OCI-LY1 (cell line): ENCODE measurements at regions not wholly inside any gene's neighbourhood (a gene's known extent, or its start where the extent isn't known, plus 50 kb on each side); places are given as distances from the start of the nearest gene placed in this dataset.

Source experiments
- H2AFZ ChIP-seq: fragments of 200-600 bp; sonication (generic), shearing (Covaris generic); 2 replicates; pipeline ENCODE4 v1.6.0; 2014; ENCODE audit warnings: antibody characterized with exemption, mild to moderate bottlenecking, low read length
- H3F3A ChIP-seq: fragments of 200-600 bp; sonication (generic), shearing (Covaris generic); 2 replicates; pipeline ENCODE4 v1.6.0; 2014; ENCODE audit warnings: mild to moderate bottlenecking, antibody characterized with exemption, low read length, moderate library complexity; ENCODE audit not compliant: insufficient read depth
- H3K27ac ChIP-seq: fragments of 200-600 bp; sonication (generic); 2 replicates; pipeline ENCODE4 v1.5.1; 2014; ENCODE audit warnings: low read length, mixed run types, mild to moderate bottlenecking, low read depth; ENCODE audit not compliant: poor library complexity, severe bottlenecking
- H3K27me3 ChIP-seq: fragments of 200-600 bp; sonication (generic); 2 replicates; pipeline ENCODE4 v1.6.0; 2014; ENCODE audit warnings: antibody characterized with exemption, mild to moderate bottlenecking, low read length, moderate library complexity; ENCODE audit not compliant: insufficient read depth
- H3K36me3 ChIP-seq: fragments of 200-600 bp; sonication (generic); 2 replicates; pipeline ENCODE4 v1.6.1; 2014; ENCODE audit warnings: mild to moderate bottlenecking, antibody characterized with exemption, low read length, moderate library complexity, mixed read lengths; ENCODE audit not compliant: insufficient read depth
- H3K4me1 ChIP-seq: fragments of 200-600 bp; sonication (generic); 2 replicates; pipeline ENCODE4 v1.5.1; 2014; ENCODE audit warnings: mild to moderate bottlenecking, low read length, moderate library complexity; ENCODE audit not compliant: insufficient read depth, severe bottlenecking
- H3K4me2 ChIP-seq: fragments of 200-600 bp; sonication (generic), shearing (Covaris generic); 2 replicates; pipeline ENCODE4 v1.6.1; 2014; ENCODE audit warnings: low read length
- H3K4me3 ChIP-seq: fragments of 200-600 bp; sonication (generic); 2 replicates; pipeline ENCODE4 v1.5.1; 2014; ENCODE audit warnings: low read length, low read depth, mild to moderate bottlenecking, mixed read lengths; ENCODE audit not compliant: poor library complexity, severe bottlenecking
- H3K79me2 ChIP-seq: fragments of 200-600 bp; shearing (Covaris generic); 2 replicates; pipeline ENCODE4 v1.6.1; 2016; ENCODE audit warnings: mixed run types, low read length, mixed read lengths; ENCODE audit not compliant: insufficient read depth
- H3K9ac ChIP-seq: fragments of 200-600 bp; sonication (generic), shearing (Covaris generic); 2 replicates; pipeline ENCODE4 v1.6.1; 2014; ENCODE audit warnings: mild to moderate bottlenecking, low read length, mixed read lengths
- H3K9me2 ChIP-seq: fragments of 200-600 bp; sonication (generic), shearing (Covaris generic); 2 replicates; pipeline ENCODE4 v1.6.1; 2014; ENCODE audit warnings: low read depth, mild to moderate bottlenecking, low read length, mixed read lengths
- H3K9me3 ChIP-seq: fragments of 200-600 bp; shearing (Covaris generic); 2 replicates; pipeline ENCODE4 v1.6.1; 2014; ENCODE audit warnings: low read length, mixed read lengths
- H4K20me1 ChIP-seq: fragments of 200-600 bp; sonication (generic), shearing (Covaris generic); 2 replicates; pipeline ENCODE4 v1.6.0; 2016; ENCODE audit warnings: mild to moderate bottlenecking, low read length; ENCODE audit not compliant: insufficient read depth
- CTCF ChIP-seq: fragments of 200-600 bp; sonication (generic), shearing (Covaris generic); IDR thresholded peaks from 2 replicates; pipeline ENCODE4 v1.5.1; 2017; ENCODE audit warnings: mild to moderate bottlenecking, antibody characterized with exemption, low read length, moderate library complexity, mixed read lengths
- EZH2 ChIP-seq: fragments of 200-600 bp; sonication (generic), shearing (Covaris generic); IDR thresholded peaks from 2 replicates; pipeline ENCODE4 v1.8.0; 2017; ENCODE audit warnings: borderline replicate concordance, mixed run types, mild to moderate bottlenecking, antibody characterized with exemption, low read length, moderate library complexity, mixed read lengths

- Histone ChIP-seq H2AFZ (no peak overlapping the region), H3K79me2 (no peaks in the 10 kb centered on the region), H3F3A (no peaks in the 10 kb centered on the region), H3K36me3 (no peaks in the 10 kb centered on the region), H4K20me1 (no peaks in the 10 kb centered on the region), H3K9ac (no peak overlapping the region), H3K4me3 (no peak overlapping the region), H3K9me3 (no peaks in the 10 kb centered on the region), H3K9me2 (no peaks in the 10 kb centered on the region), H3K4me2 (no peak overlapping the region), H3K27ac (no peak overlapping the region), H3K27me3 (no peaks in the 10 kb centered on the region), H3K4me1 (no peaks in the 10 kb centered on the region)
- TF ChIP-seq CTCF (no peak), EZH2 (no peak)
These were observed 464.5 kb upstream of the TGFBR2 start for GRCh38 chr3:30141927-30142326.

GRCh38 chr3:30142946-30143345 is 463.5 kb upstream of the TGFBR2 start:
- H3K4me2 ChIP-seq: no peak overlapping the region
- no peaks in the 10 kb centered on the region for H3K36me3 ChIP-seq
- no peaks in the 10 kb centered on the region for H3K4me1 ChIP-seq
- H2AFZ ChIP-seq: no peak overlapping the region
- no peak overlapping the region for H3K9ac ChIP-seq
- H3K27ac ChIP-seq: no peak overlapping the region
- no peaks in the 10 kb centered on the region for H3K79me2 ChIP-seq
- no peaks in the 10 kb centered on the region for H3K27me3 ChIP-seq
- TF ChIP-seq CTCF: no peak
- TF ChIP-seq EZH2: no peak
- no peaks in the 10 kb centered on the region for H3F3A ChIP-seq
- H3K9me2 ChIP-seq: no peaks in the 10 kb centered on the region
- no peaks in the 10 kb centered on the region for H4K20me1 ChIP-seq
- no peak overlapping the region for H3K4me3 ChIP-seq
- no peaks in the 10 kb centered on the region for H3K9me3 ChIP-seq

- no peaks in the 10 kb centered on the region for H4K20me1 ChIP-seq
- no peaks in the 10 kb centered on the region for H3F3A ChIP-seq
- no peak overlapping the region for H3K4me3 ChIP-seq
- no peaks in the 10 kb centered on the region for H3K9me2 ChIP-seq
- H2AFZ ChIP-seq: no peak overlapping the region
- TF ChIP-seq CTCF: no peak
- no peak for TF ChIP-seq EZH2
- H3K36me3 ChIP-seq: no peaks in the 10 kb centered on the region
- H3K9ac ChIP-seq: no peak overlapping the region
- no peaks in the 10 kb centered on the region for H3K9me3 ChIP-seq
- H3K4me1 ChIP-seq: no peaks in the 10 kb centered on the region
- no peak overlapping the region for H3K27ac ChIP-seq
- H3K27me3 ChIP-seq: no peaks in the 10 kb centered on the region
- H3K79me2 ChIP-seq: no peaks in the 10 kb centered on the region
- no peak overlapping the region for H3K4me2 ChIP-seq
These were observed 461.1 kb upstream of the TGFBR2 start for GRCh38 chr3:30145281-30145680.
